Limb (tissue), 2 donors: ENCODE measurements at regions not wholly inside any gene's neighbourhood (a gene's known extent, or its start where the extent isn't known, plus 50 kb on each side); places are given as distances from the start of the nearest gene placed in this dataset.
"Not testable (repeated sequence)": the region's sequence is repeated elsewhere in the genome, so short reads cannot be mapped to it uniquely, and the experiment has no call there.

ENCODE experiments used
- DNase-seq, 2 donors: peaks; one replicate each; pipeline ENCODE4 v3.0.0-alpha.2; 2016; ENCODE audit errors: extremely low spot score in 2 of 2

- no peak for DNase-seq
Measured at GRCh38 chr5:86175224-86175623, 442.5 kb upstream of the COX7C start.

- DNase-seq, result no peak
Measured at GRCh38 chr5:86199287-86199686, 418.5 kb upstream of the COX7C start.

GRCh38 chr5:86228147-86228546 lies 389.6 kb upstream of the COX7C start:
- no peak for DNase-seq

- no peak for DNase-seq
Measured at GRCh38 chr5:86232246-86232645, 385.5 kb upstream of the COX7C start.

GRCh38 chr5:86244153-86244552 lies 373.6 kb upstream of the COX7C start:
- DNase-seq, result no peak

GRCh38 chr5:86257871-86258270 lies 359.9 kb upstream of the COX7C start:
- no peak for DNase-seq

GRCh38 chr5:86284400-86285190 lies 333.1 kb upstream of the COX7C start:
- not testable (repeated sequence) for DNase-seq

GRCh38 chr5:86287437-86287836 lies 330.3 kb upstream of the COX7C start:
- not testable (repeated sequence) for DNase-seq

GRCh38 chr5:86289786-86290185 lies 328.0 kb upstream of the COX7C start:
- not testable (repeated sequence) for DNase-seq

- not testable (repeated sequence) for DNase-seq
Measured at GRCh38 chr5:86292811-86293210, 324.9 kb upstream of the COX7C start.

- DNase-seq, result not testable (repeated sequence)
Measured at GRCh38 chr5:86302643-86303042, 315.1 kb upstream of the COX7C start.

- DNase-seq, result not testable (repeated sequence)
Measured at GRCh38 chr5:86305050-86305449, 312.7 kb upstream of the COX7C start.

- no peak for DNase-seq
Measured at GRCh38 chr5:86314951-86315350, 302.8 kb upstream of the COX7C start.

GRCh38 chr5:86320266-86320665 lies 297.5 kb upstream of the COX7C start:
- DNase-seq, result no peak

- no peak for DNase-seq
Measured at GRCh38 chr5:86329318-86329717, 288.4 kb upstream of the COX7C start.

- DNase-seq, result no peak
Measured at GRCh38 chr5:86330736-86331135, 287.0 kb upstream of the COX7C start.

- DNase-seq, result no peak
Measured at GRCh38 chr5:86332851-86333250, 284.9 kb upstream of the COX7C start.

- no peak for DNase-seq
Measured at GRCh38 chr5:86337667-86338460, 279.9 kb upstream of the COX7C start.

- no peak for DNase-seq
Measured at GRCh38 chr5:86354664-86355063, 263.1 kb upstream of the COX7C start.

- DNase-seq, result no peak
Measured at GRCh38 chr5:86360801-86361200, 256.9 kb upstream of the COX7C start.

GRCh38 chr5:86371061-86371460 lies 246.7 kb upstream of the COX7C start:
- DNase-seq, result no peak

GRCh38 chr5:86374611-86375010 lies 243.1 kb upstream of the COX7C start:
- no peak for DNase-seq

- DNase-seq, result no peak
Measured at GRCh38 chr5:86376214-86376613, 241.5 kb upstream of the COX7C start.
